GM12892 (cell line): ENCODE measurements at regions not wholly inside any gene's neighbourhood (a gene's known extent, or its start where the extent isn't known, plus 50 kb on each side); places are given as distances from the start of the nearest gene placed in this dataset.

Source experiments
- POLR2A ChIP-seq: IDR thresholded peaks from 2 replicates; pipeline ENCODE4 v1.6.1; 2011; ENCODE audit warnings: low read depth, low read length, control low read depth
- POLR2AphosphoS5 ChIP-seq: IDR thresholded peaks from 2 replicates; pipeline ENCODE4 v1.6.1; 2011; ENCODE audit warnings: low read depth, low read length, control low read depth
- TAF1 ChIP-seq: IDR thresholded peaks from 2 replicates; pipeline ENCODE4 v1.6.1; 2011; ENCODE audit warnings: low read depth, mild to moderate bottlenecking, control low read depth, low read length, borderline replicate concordance

DNA sequence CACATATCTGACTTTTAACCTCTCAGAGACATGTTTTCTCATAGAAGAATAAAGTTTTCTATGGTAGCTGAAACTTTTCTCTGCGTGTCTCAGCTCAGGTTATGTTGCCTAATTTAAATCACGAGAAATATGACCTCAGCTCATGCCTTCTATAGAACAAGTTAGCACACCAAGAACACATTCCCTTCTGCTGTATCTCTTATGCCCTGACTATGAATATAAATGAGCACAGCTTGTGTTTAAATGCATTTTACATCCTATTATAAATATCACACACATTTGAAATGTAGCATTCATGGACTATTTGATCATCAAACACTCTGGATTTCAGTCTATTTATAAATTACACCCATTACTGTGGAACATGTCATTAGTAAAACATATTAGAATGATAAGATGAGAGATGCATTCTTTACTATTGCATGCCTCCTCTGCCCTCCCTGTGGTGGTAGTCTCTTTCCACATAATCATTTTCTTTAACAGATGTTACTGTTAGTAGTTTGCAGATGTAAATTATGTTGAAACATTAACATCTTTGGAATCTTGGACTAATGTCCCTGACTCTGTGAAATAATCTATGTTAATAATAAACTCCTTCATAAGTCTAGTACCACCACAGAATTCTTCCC lies 2044.9 kb upstream of the PCDH20 start:
- TF ChIP-seq POLR2AphosphoS5: no peak
- no peak for TF ChIP-seq TAF1
- TF ChIP-seq POLR2A: no peak
